ENCODE measurements at regions not wholly inside any gene's neighbourhood (a gene's known extent, or its start where the extent isn't known, plus 50 kb on each side); places are given as distances from the start of the nearest gene placed in this dataset.

- no peak overlapping the region for H3K4me3 ChIP-seq (ENCODE audit: low read length in 2 of 2)
- no peak overlapping the region for H3K27ac ChIP-seq (ENCODE audit: low read depth in 1 of 2, low read length in 1 of 2)
- no peaks in the 10 kb centered on the region for H3K36me3 ChIP-seq (ENCODE audit: control insufficient read depth in 2 of 2, insufficient read depth in 2 of 2, low read length in 1 of 2)
- WGBS = 93% methylated on average over 4 of the region's 4 CpGs
- H3K27me3 ChIP-seq (ENCODE audit: control insufficient read depth in 2 of 2, insufficient read depth in 1 of 2, low read length in 1 of 2) = no peaks in the 10 kb centered on the region
- H3K4me1 ChIP-seq (ENCODE audit: control insufficient read depth in 2 of 2, insufficient read depth in 2 of 2, low read length in 2 of 2) = peaks cover 0 to 10% of the 10 kb centered on the region in 2 donors
- no peaks in the 10 kb centered on the region for H3K9me3 ChIP-seq (ENCODE audit: control insufficient read depth in 2 of 2, insufficient read depth in 1 of 2, low read length in 1 of 2)
- DNase-seq (ENCODE audit: low read depth in 6 of 9, low spot score in 9 of 9) = no peak
Measured at GRCh38 chr18:55833543-55833942, 245.6 kb upstream of the TCF4 start.

- Histone ChIP-seq H3K36me3 (ENCODE audit: control insufficient read depth in 2 of 2, insufficient read depth in 2 of 2, low read length in 1 of 2) (no peaks in the 10 kb centered on the region), H3K27me3 (ENCODE audit: control insufficient read depth in 2 of 2, insufficient read depth in 1 of 2, low read length in 1 of 2) (no peaks in the 10 kb centered on the region), H3K9me3 (ENCODE audit: control insufficient read depth in 2 of 2, insufficient read depth in 1 of 2, low read length in 1 of 2) (no peaks in the 10 kb centered on the region), H3K4me3 (ENCODE audit: low read length in 2 of 2) (no peak overlapping the region), H3K4me1 (ENCODE audit: control insufficient read depth in 2 of 2, insufficient read depth in 2 of 2, low read length in 2 of 2) (no peaks in the 10 kb centered on the region), H3K27ac (ENCODE audit: low read depth in 1 of 2, low read length in 1 of 2) (no peak overlapping the region)
- WGBS = 95% methylated on average over 10 of the region's 10 CpGs
- DNase-seq (ENCODE audit: low read depth in 6 of 9, low spot score in 9 of 9) = no peak
Measured at GRCh38 chr18:55830544-55830943, 242.6 kb upstream of the TCF4 start.

DNA sequence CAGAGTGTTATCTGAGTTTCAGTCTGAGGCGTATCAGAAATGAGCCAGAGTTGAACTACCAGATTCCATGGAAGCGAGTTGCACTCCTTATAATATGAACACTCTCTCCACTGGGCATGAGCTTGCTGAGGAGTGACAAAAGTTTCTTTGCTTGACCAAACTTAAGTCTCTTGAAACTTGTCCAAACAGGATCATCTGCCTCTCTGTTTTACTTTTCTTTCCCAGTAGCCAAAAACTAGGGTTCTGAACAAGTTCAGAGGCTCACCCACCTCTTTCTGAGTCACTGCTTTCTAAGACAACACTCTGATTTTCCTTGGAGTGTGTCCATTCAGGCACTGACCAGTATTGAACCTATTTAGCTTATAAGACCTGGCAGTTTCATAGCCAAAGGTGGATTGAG is 233.2 kb upstream of the TCF4 start:
- Histone ChIP-seq H3K4me1 (ENCODE audit: control insufficient read depth in 2 of 2, insufficient read depth in 2 of 2, low read length in 2 of 2) (no peaks in the 10 kb centered on the region), H3K27me3 (ENCODE audit: control insufficient read depth in 2 of 2, insufficient read depth in 1 of 2, low read length in 1 of 2) (no peaks in the 10 kb centered on the region), H3K36me3 (ENCODE audit: control insufficient read depth in 2 of 2, insufficient read depth in 2 of 2, low read length in 1 of 2) (no peaks in the 10 kb centered on the region), H3K27ac (ENCODE audit: low read depth in 1 of 2, low read length in 1 of 2) (no peak overlapping the region), H3K9me3 (ENCODE audit: control insufficient read depth in 2 of 2, insufficient read depth in 1 of 2, low read length in 1 of 2) (no peaks in the 10 kb centered on the region), H3K4me3 (ENCODE audit: low read length in 2 of 2) (no peak overlapping the region)
- DNase-seq (ENCODE audit: low read depth in 6 of 9, low spot score in 9 of 9) = no peak
- WGBS = 93% methylated on average over 2 of the region's 2 CpGs

DNA sequence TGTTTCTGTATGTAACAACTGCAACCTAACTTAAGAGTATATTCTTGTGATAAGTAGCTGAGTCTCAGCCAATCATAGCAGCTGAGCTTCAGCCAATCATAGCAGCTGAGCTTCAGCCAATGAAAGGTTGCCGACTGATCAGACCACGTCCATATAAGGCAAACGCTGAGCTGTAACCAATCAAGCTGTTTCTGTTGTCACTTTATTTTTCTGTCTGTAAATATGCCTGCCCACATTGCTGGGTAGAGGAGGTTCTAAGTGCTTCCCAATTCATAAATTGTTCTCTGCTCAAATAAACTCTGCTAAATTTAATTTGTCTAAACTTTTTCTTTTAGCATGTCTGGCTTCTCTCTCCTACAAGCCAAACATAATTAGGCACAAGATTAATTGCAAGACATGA is 231.5 kb upstream of the TCF4 start:
- WGBS = 98% methylated on average over 3 of the region's 3 CpGs
- DNase-seq (ENCODE audit: low read depth in 6 of 9, low spot score in 9 of 9) = no peak

DNA sequence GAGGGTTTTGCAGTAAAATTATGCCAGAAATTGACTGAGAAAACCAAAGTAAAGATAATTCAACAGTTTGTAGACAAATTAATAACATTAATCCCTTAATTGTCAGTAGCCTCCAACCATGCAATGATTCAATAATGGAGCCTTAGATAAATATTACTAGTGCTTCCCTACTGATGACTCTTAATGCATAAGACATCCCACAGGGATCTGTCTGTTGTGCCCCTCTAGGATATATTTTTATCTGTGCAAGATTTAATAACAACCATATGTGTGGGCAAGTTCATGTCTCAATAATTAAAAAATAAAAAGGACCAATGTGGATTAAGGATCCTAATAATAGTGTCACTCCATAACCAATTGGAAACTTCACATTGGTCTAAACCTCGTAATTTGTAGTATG is 230.3 kb upstream of the TCF4 start:
- no peaks in the 10 kb centered on the region for H3K4me1 ChIP-seq (ENCODE audit: control insufficient read depth in 2 of 2, insufficient read depth in 2 of 2, low read length in 2 of 2)
- no peaks in the 10 kb centered on the region for H3K36me3 ChIP-seq (ENCODE audit: control insufficient read depth in 2 of 2, insufficient read depth in 2 of 2, low read length in 1 of 2)
- no peaks in the 10 kb centered on the region for H3K9me3 ChIP-seq (ENCODE audit: control insufficient read depth in 2 of 2, insufficient read depth in 1 of 2, low read length in 1 of 2)
- H3K4me3 ChIP-seq (ENCODE audit: low read length in 2 of 2) = no peak overlapping the region
- no peak for DNase-seq (ENCODE audit: low read depth in 6 of 9, low spot score in 9 of 9)
- no peaks in the 10 kb centered on the region for H3K27me3 ChIP-seq (ENCODE audit: control insufficient read depth in 2 of 2, insufficient read depth in 1 of 2, low read length in 1 of 2)
- WGBS = 94% methylated on average over 1 of the region's 1 CpG
- no peak overlapping the region for H3K27ac ChIP-seq (ENCODE audit: low read depth in 1 of 2, low read length in 1 of 2)

More for the DNA sequence above, 231.5 kb upstream of the TCF4 start:
- Histone ChIP-seq H3K27ac (ENCODE audit: low read depth in 1 of 2, low read length in 1 of 2) (no peak overlapping the region), H3K9me3 (ENCODE audit: control insufficient read depth in 2 of 2, insufficient read depth in 1 of 2, low read length in 1 of 2) (no peaks in the 10 kb centered on the region), H3K36me3 (ENCODE audit: control insufficient read depth in 2 of 2, insufficient read depth in 2 of 2, low read length in 1 of 2) (no peaks in the 10 kb centered on the region), H3K4me1 (ENCODE audit: control insufficient read depth in 2 of 2, insufficient read depth in 2 of 2, low read length in 2 of 2) (no peaks in the 10 kb centered on the region), H3K4me3 (ENCODE audit: low read length in 2 of 2) (no peak overlapping the region), H3K27me3 (ENCODE audit: control insufficient read depth in 2 of 2, insufficient read depth in 1 of 2, low read length in 1 of 2) (no peaks in the 10 kb centered on the region)

DNA sequence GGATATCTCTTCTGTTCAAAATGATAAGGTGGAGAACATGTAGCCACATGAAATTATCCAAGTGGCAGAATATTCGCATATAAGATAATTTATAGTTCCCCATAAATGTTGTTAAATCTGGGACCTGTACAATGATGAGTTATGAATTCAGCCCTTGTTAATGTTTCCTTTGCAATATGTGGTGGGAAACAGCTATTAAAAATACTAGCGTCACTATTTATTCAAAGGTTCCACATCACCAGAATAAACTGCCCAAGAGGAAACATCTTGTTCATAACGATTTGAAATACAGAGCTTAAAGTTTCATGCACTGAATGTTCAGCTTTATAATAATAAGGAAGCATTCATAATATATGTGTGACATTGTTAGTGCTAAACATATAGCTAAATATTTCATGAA is 223.9 kb upstream of the TCF4 start:
- no peaks in the 10 kb centered on the region for H3K27me3 ChIP-seq (ENCODE audit: control insufficient read depth in 2 of 2, insufficient read depth in 1 of 2, low read length in 1 of 2)
- H3K9me3 ChIP-seq (ENCODE audit: control insufficient read depth in 2 of 2, insufficient read depth in 1 of 2, low read length in 1 of 2) = no peaks in the 10 kb centered on the region
- 64% methylated on average over 3 of the region's 3 CpGs for WGBS
- no peaks in the 10 kb centered on the region for H3K36me3 ChIP-seq (ENCODE audit: control insufficient read depth in 2 of 2, insufficient read depth in 2 of 2, low read length in 1 of 2)
- no peak overlapping the region for H3K4me3 ChIP-seq (ENCODE audit: low read length in 2 of 2)
- H3K27ac ChIP-seq (ENCODE audit: low read depth in 1 of 2, low read length in 1 of 2) = no peak overlapping the region
- DNase-seq (ENCODE audit: low read depth in 6 of 9, low spot score in 9 of 9) = no peak
- no peaks in the 10 kb centered on the region for H3K4me1 ChIP-seq (ENCODE audit: control insufficient read depth in 2 of 2, insufficient read depth in 2 of 2, low read length in 2 of 2)

DNA sequence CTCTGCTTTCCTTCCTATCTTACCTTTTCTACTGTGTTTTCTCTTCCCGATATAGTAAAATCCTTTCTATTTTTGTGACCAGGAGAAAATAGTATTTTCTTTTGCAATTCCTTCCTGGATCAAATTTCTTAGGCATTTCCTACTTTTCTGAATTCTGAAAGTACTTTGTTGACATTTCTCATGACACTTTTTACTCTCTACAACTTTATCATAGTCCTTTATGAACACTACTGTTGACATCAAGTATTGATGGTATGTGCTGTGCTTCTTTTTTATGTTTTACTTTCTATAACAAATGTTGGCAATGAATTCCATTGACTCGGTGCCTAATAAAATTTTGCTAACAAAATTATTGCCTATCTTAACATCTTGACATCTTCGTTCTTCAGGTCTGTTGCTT is 217.7 kb upstream of the TCF4 start:
- no peak overlapping the region for H3K27ac ChIP-seq (ENCODE audit: low read depth in 1 of 2, low read length in 1 of 2)
- no peaks in the 10 kb centered on the region for H3K27me3 ChIP-seq (ENCODE audit: control insufficient read depth in 2 of 2, insufficient read depth in 1 of 2, low read length in 1 of 2)
- H3K4me3 ChIP-seq (ENCODE audit: low read length in 2 of 2) = no peak overlapping the region
- no peaks in the 10 kb centered on the region for H3K4me1 ChIP-seq (ENCODE audit: control insufficient read depth in 2 of 2, insufficient read depth in 2 of 2, low read length in 2 of 2)
- WGBS = 96% methylated on average over 3 of the region's 3 CpGs
- no peaks in the 10 kb centered on the region for H3K9me3 ChIP-seq (ENCODE audit: control insufficient read depth in 2 of 2, insufficient read depth in 1 of 2, low read length in 1 of 2)
- H3K36me3 ChIP-seq (ENCODE audit: control insufficient read depth in 2 of 2, insufficient read depth in 2 of 2, low read length in 1 of 2) = no peaks in the 10 kb centered on the region
- no peak for DNase-seq (ENCODE audit: low read depth in 6 of 9, low spot score in 9 of 9)

DNA sequence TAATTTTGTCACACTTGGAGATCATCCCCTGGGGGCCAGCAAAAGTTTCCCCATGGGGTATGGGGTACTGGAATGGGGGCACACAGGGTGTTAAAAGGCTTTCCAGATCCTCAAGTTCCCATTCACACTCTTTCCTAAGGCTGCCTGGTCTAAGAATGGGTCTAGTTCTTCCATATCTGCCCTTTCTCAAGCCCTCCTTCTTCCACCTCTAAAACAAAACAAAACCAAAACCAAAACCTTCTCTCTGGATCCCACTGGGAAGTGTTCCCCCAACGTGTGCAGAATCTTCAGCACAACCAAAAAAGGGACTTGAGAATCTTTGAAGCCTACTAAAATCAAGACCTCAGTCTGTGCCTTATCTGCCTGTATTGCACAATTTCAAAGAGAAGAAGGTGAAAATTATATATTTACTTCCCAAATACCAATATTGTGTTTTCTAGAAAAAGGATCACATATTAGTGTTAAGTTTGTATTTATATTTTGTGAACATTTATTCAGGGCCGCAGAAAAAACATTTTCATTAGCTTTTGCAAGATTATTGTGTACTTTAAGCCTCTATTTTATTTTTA is 207.2 kb upstream of the TCF4 start:
- no peaks in the 10 kb centered on the region for H3K4me1 ChIP-seq (ENCODE audit: control insufficient read depth in 2 of 2, insufficient read depth in 2 of 2, low read length in 2 of 2)
- H3K36me3 ChIP-seq (ENCODE audit: control insufficient read depth in 2 of 2, insufficient read depth in 2 of 2, low read length in 1 of 2) = no peaks in the 10 kb centered on the region
- H3K27me3 ChIP-seq (ENCODE audit: control insufficient read depth in 2 of 2, insufficient read depth in 1 of 2, low read length in 1 of 2) = no peaks in the 10 kb centered on the region
- 75% methylated on average over 2 of the region's 2 CpGs for WGBS
- H3K9me3 ChIP-seq (ENCODE audit: control insufficient read depth in 2 of 2, insufficient read depth in 1 of 2, low read length in 1 of 2) = no peaks in the 10 kb centered on the region
- H3K27ac ChIP-seq (ENCODE audit: low read depth in 1 of 2, low read length in 1 of 2) = peak overlapping the region in 1 of 2 donors; percentile 20
- no peak overlapping the region for H3K4me3 ChIP-seq (ENCODE audit: low read length in 2 of 2)
- DNase-seq (ENCODE audit: low read depth in 6 of 9, low spot score in 9 of 9) = no peak

GRCh38 chr18:55794288-55795052 is 206.5 kb upstream of the TCF4 start:
- H3K9me3 ChIP-seq (ENCODE audit: control insufficient read depth in 2 of 2, insufficient read depth in 1 of 2, low read length in 1 of 2) = no peaks in the 10 kb centered on the region
- no peaks in the 10 kb centered on the region for H3K27me3 ChIP-seq (ENCODE audit: control insufficient read depth in 2 of 2, insufficient read depth in 1 of 2, low read length in 1 of 2)
- 80% methylated on average over 8 of the region's 8 CpGs for WGBS
- DNase-seq (ENCODE audit: low read depth in 6 of 9, low spot score in 9 of 9) = no peak
- H3K36me3 ChIP-seq (ENCODE audit: control insufficient read depth in 2 of 2, insufficient read depth in 2 of 2, low read length in 1 of 2) = no peaks in the 10 kb centered on the region
- H3K4me3 ChIP-seq (ENCODE audit: low read length in 2 of 2) = no peak overlapping the region
- peak overlapping the region in 1 of 2 donors; percentile 20 for H3K27ac ChIP-seq (ENCODE audit: low read depth in 1 of 2, low read length in 1 of 2)
- no peaks in the 10 kb centered on the region for H3K4me1 ChIP-seq (ENCODE audit: control insufficient read depth in 2 of 2, insufficient read depth in 2 of 2, low read length in 2 of 2)
